Fibroblast of villous mesenchyme (primary cell): ENCODE measurements at regions not wholly inside any gene's neighbourhood (a gene's known extent, or its start where the extent isn't known, plus 50 kb on each side); places are given as distances from the start of the nearest gene placed in this dataset.

ENCODE experiments used
- DNase-seq: peaks from one replicate; pipeline ENCODE4 v3.0.0-alpha.2; 2010; ENCODE audit warnings: low read depth
- H3K4me3 ChIP-seq: 2 replicates; pipeline ENCODE4 v1.5.1; 2011; ENCODE audit warnings: low read depth, mild to moderate bottlenecking, low read length
- CTCF ChIP-seq: IDR thresholded peaks from 2 replicates; pipeline ENCODE4 v1.5.1; 2012; ENCODE audit warnings: low read depth, mild to moderate bottlenecking, low read length; ENCODE audit not compliant: insufficient read depth

- H3K4me3 ChIP-seq = no peak overlapping the region
- peak; percentile 67 for DNase-seq
- TF ChIP-seq CTCF = no peak
Measured at GRCh38 chr10:44703241-44704155, 207.6 kb upstream of the TMEM72 start.

GRCh38 chr10:44704616-44705015, 206.5 kb upstream of the TMEM72 start:
- H3K4me3 ChIP-seq = no peak overlapping the region
- DNase-seq = no peak
- no peak for TF ChIP-seq CTCF

- peak; percentile 41 for DNase-seq
- TF ChIP-seq CTCF = no peak
- no peak overlapping the region for H3K4me3 ChIP-seq
Measured at GRCh38 chr10:44706745-44707144, 204.4 kb upstream of the TMEM72 start.

GRCh38 chr10:44713307-44713706, 197.8 kb upstream of the TMEM72 start:
- no peak for TF ChIP-seq CTCF
- no peak overlapping the region for H3K4me3 ChIP-seq
- no peak for DNase-seq

- no peak for TF ChIP-seq CTCF
- no peak overlapping the region for H3K4me3 ChIP-seq
- no peak for DNase-seq
Measured at GRCh38 chr10:44714451-44714850, 196.7 kb upstream of the TMEM72 start.

DNA sequence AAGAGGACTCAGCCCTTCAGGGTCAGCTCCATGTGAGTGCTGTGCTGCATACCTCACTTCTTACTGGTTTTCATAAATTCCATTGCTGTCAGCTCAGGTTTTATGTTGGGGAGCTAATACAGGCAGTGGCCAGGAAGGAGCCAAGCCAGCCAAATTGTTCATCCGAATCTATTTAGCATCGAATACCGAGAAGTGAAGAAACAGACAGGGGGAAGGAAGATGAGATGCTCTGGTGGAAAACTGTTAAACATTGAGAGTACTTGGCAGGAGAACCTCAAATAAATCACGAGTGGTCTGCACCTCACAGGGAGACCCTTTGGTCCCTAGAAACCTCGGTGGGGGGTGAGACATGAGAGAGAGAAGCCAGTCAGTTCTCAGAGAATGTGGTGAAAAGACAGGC, 196.0 kb upstream of the TMEM72 start:
- no peak overlapping the region for H3K4me3 ChIP-seq
- DNase-seq = no peak
- no peak for TF ChIP-seq CTCF
